HG03064 (cell line): ENCODE measurements at regions not wholly inside any gene's neighbourhood (a gene's known extent, or its start where the extent isn't known, plus 50 kb on each side); places are given as distances from the start of the nearest gene placed in this dataset.

Experiments used
- ATAC-seq: cut with Tn5 transposase; IDR thresholded peaks from one replicate; pipeline ENCODE4 v1.9.1; 2021; ENCODE audit warnings: low read depth; ENCODE audit not compliant: unreplicated experiment

GRCh38 chr13:82658811-82659210, 1223.5 kb downstream of the SLITRK1 start:
- no peak for ATAC-seq

GRCh38 chr13:82657471-82657870, 1224.8 kb downstream of the SLITRK1 start:
- no peak for ATAC-seq

- ATAC-seq = no peak
Observed at GRCh38 chr13:82654861-82655855, 1227.1 kb downstream of the SLITRK1 start.

- ATAC-seq = no peak
Observed at GRCh38 chr13:82654143-82654542, 1228.1 kb downstream of the SLITRK1 start.

- no peak for ATAC-seq
Observed at GRCh38 chr13:82647540-82647939, 1234.7 kb downstream of the SLITRK1 start.

- ATAC-seq = no peak
Observed at GRCh38 chr13:82636119-82636518, 1246.2 kb downstream of the SLITRK1 start.

GRCh38 chr13:82634946-82635345, 1247.3 kb downstream of the SLITRK1 start:
- no peak for ATAC-seq

GRCh38 chr13:82627183-82627582, 1255.1 kb downstream of the SLITRK1 start:
- no peak for ATAC-seq

GRCh38 chr13:82625717-82626116, 1256.6 kb downstream of the SLITRK1 start:
- ATAC-seq = no peak

- no peak for ATAC-seq
Observed at GRCh38 chr13:82615043-82615442, 1267.2 kb downstream of the SLITRK1 start.

GRCh38 chr13:82614086-82614485, 1268.2 kb downstream of the SLITRK1 start:
- no peak for ATAC-seq

- ATAC-seq = no peak
Observed at GRCh38 chr13:82606008-82606407, 1276.3 kb downstream of the SLITRK1 start.

- no peak for ATAC-seq
Observed at GRCh38 chr13:82597747-82598146, 1284.5 kb downstream of the SLITRK1 start.

GRCh38 chr13:82593239-82593638, 1289.0 kb downstream of the SLITRK1 start:
- no peak for ATAC-seq

GRCh38 chr13:82571653-82572052, 1310.6 kb downstream of the SLITRK1 start:
- ATAC-seq = no peak

GRCh38 chr13:82569581-82569980, 1312.7 kb downstream of the SLITRK1 start:
- ATAC-seq = no peak

GRCh38 chr13:82566864-82567263, 1315.4 kb downstream of the SLITRK1 start:
- ATAC-seq = no peak

GRCh38 chr13:82565201-82565600, 1317.1 kb downstream of the SLITRK1 start:
- ATAC-seq = no peak

- ATAC-seq = no peak
Observed at GRCh38 chr13:82560889-82561288, 1321.4 kb downstream of the SLITRK1 start.

GRCh38 chr13:82522872-82523271, 1359.4 kb downstream of the SLITRK1 start:
- ATAC-seq = no peak

- ATAC-seq = no peak
Observed at GRCh38 chr13:82506805-82507414, 1375.4 kb downstream of the SLITRK1 start.

- ATAC-seq = no peak
Observed at GRCh38 chr13:82501834-82502233, 1380.4 kb downstream of the SLITRK1 start.
